ENCODE measurements at regions not wholly inside any gene's neighbourhood (a gene's known extent, or its start where the extent isn't known, plus 50 kb on each side); places are given as distances from the start of the nearest gene placed in this dataset.

- TF ChIP-seq SIX5 (IDR thresholded peaks at IDR 0.05; ENCODE audit: low read depth, low read length) (no peak), JUN (IDR thresholded peaks at IDR 0.05; ENCODE audit: low read depth, low read length) (no peak)
These were observed 218.3 kb upstream of the DAAM1 start (continued) for GRCh38 chr14:58969951-58970751.
